GM18867 (cell line): ENCODE measurements at regions not wholly inside any gene's neighbourhood (a gene's known extent, or its start where the extent isn't known, plus 50 kb on each side); places are given as distances from the start of the nearest gene placed in this dataset.
"Not testable (repeated sequence)": the region's sequence is repeated elsewhere in the genome, so short reads cannot be mapped to it uniquely, and the experiment has no call there.

Experiments
- ATAC-seq: cut with Tn5 transposase; IDR thresholded peaks from one replicate; pipeline ENCODE4 v1.9.1; 2021; ENCODE audit warnings: mild to moderate bottlenecking, moderate library complexity; ENCODE audit not compliant: unreplicated experiment

DNA sequence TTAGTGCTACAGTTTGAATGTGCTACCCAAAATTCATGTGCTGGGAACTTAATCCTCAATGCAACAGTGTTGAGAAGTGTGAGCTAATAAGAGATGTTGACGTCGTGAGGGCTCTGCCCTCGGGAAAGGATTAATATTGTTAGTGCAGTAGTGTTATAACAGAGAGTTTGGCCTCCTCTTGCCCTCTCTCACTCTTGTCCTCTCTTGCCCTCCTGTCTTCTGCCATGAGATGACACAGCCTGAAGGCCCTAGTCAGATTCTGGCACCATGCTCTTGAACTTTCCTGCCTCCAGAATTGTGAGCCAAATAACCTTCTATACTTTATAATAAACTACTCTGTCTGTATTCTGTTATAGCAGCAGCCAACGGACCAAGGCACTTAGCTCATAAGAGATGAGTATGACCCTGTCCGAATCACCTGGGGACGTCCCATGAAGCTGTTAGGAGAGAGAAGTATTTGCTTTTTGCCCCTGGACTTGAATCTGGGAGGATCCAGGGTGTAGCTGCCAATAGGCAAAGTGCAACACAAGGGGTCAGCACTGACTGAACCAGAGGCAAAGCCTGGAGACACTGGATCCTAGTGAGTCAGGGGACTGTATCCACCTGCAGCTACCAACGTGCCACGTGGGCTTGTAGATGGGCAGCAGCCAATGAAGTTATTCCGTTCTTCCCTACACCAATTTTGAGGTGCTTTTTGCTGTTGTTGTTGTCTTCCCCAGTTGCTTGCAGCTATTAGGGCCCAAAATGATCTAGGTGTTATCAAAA lies 233.7 kb downstream of the THBS2 start:
- ATAC-seq = no peak

DNA sequence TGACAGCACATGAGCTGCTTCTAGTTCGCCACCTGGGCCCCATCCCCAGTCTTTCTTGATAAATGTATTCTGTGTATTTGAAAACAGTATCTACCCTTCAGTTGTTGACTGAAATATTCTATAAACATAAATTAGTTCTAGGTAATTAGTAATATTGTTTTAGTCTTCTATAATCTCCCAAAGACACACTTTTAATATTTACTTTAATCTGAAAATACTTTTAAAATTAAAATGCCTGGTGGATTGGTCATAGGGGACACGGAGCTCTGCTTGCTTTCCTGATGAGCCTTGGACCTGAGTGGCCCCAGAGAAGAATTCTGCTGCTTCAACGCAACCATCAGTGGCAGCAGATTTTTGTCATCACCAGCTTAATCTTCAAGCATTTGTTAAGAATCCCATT lies 234.5 kb downstream of the THBS2 start:
- ATAC-seq = no peak

DNA sequence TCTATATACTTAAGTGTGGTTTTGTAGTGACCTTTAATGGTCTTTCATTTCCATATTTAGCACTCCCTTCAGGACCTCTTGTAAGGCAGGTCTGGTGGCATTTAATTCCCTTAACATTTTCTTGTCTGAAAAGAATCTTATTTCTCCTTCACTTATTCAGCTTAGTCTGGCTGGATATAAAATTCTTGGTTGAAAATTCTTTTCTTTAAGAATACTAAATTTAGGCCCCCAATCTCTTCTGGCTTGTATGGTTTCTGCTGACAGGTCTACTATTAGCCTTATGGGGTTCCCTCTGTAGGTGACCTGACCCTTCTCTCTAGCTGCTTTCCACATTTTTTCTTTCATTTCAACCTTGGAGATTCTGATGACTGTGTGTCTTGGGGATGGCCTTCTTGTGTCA lies 236.9 kb downstream of the THBS2 start:
- ATAC-seq = no peak

DNA sequence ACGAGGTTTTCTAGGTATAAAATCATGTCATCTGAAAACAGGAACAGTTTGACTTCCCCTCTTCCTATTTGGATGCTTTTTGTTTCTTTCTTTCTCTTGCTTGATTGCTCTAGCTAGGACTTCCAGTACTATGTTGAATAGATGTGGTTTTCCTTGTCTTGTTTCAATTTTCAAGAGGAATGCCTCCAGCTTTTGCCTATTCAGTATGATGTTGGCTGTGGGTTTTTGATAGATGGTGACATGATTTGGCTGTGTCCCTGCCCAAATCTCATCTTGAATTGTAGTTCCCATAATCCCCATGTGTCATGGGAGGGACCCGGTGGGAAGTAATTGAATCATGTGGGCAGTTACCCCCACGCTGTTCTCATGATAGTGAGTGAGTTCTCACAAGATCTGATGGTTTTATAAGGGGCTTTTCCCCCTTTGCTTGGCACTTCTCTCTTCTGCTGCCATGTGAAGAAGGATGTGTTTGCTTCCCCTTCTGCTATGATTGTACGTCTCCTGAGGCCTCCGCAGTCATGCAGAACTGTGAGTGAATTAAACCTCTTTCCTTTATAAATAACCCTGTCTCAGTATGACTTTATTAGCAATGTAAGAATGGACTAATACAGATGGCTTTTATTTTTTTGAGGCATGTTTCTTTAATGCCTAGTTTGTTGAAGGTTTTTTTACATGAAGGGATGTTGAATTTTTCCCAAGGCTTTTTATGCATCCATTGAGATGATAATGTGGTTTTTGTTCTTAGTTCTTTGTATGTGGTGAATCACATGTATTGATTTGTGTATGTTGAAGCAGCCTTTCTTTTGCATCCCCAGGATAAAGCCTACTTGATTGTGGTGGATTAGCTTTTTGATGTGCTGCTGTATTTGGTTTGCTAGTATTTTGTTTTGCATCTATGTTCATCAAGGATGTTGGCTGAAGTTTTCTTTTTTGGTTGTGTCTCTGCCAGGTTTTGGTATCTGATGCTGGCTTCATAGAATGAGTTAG lies 239.1 kb downstream of the THBS2 start:
- ATAC-seq = no peak

DNA sequence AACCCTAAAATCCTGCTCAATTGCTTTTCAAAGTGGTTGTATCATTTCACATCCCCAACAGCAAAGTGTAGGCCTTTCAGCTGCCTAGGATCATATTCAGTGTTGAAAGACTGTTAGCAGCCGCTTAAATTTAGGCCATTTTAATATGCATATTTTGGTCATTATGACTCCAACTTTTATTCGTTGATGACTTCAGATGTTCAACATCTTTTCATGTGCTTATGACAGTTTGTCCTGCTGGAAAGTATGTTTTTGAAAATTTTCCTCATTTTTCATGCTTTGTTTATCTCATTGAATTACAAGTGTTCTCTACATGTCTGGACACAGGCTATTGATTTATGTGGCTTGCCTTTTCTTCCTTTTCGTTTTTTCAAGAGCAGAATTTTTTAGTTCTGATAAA lies 244.0 kb downstream of the THBS2 start:
- ATAC-seq = no peak

DNA sequence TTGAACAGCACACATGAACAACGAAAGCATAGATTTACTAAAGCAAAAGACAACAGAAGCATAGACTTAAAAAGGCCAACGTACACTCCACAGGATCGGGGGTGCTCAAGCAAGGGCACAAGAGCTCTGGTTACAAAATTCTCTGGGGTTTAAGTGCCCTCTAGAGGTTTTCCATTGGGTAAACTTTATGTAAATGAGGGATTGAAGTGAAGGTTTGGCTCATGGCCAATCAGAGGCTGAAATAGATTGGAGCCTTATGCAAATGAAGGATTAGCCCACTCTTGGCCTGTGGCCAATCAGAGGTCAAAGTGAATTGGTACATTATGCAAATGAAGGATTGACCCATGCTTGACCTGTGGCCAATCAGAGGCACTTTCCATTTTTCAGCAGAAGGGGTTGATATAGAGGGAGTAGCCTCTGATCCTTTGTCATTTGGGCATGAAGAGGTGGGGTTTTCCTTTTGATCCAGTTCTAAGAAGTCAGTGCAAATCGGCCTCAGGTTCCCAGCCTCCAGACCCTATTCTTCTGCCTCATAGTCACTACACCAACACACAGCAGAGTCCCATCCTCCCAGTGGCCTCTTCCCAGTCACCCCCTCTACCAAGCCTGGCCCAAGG lies 244.9 kb downstream of the THBS2 start:
- ATAC-seq = no peak

DNA sequence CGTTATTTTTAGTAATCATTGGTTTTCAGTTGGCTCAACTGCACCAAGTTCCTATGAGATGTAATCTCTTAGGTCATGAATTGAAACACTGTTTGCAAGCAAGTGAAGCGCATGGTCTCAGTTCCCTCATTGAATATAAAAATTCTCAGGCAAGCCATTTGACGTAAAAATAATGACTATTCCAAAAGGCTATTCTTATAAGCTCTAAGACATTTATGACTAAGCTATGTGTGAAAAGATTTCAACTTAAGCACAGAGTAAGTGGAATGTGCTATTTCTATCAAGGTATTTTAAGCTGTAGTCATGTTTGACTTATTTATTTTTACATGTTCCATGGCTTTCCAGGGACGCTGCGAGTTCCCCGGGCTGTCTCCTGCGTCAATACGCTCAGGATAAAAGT lies 248.5 kb downstream of the THBS2 start:
- no peak for ATAC-seq

DNA sequence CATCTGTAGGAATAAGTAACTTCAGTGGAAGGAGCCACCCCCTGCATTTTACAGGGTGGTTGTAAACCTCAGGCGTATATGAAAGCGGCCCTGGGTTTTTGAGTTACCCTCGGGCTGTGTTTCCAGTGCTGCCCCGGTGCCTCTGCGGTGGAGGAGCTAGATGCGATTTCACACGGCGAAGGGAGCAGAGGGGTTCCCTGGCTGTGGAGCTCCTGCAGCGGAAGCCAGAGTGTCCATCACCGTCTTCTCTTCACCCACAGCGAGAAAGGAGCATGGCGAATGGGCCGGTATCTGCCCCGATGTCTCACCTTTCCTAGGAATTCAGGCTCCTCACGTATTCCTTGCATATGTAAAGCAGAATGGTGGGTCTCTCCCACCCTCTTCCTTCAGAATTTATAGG lies 253.6 kb downstream of the THBS2 start:
- ATAC-seq = no peak

DNA sequence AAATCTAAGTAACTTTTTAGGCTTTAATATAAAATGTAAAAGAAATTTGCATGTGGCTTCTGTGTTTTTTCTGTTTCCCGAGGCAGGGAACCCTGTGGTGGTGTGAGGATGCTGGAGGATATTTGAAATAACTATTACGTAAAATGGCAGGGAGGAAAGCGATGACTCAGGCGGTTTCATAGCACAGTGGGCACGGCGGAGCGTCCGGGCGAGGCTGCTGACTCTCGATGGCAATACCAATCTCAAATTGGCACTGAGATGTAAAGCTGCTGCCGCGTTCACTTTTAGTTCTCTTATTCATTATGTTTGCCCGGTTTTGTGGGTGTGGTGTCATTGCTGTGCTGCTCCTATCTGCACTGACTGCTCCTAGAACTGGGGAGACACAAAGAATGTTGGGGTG lies 254.3 kb downstream of the THBS2 start:
- ATAC-seq = no peak

DNA sequence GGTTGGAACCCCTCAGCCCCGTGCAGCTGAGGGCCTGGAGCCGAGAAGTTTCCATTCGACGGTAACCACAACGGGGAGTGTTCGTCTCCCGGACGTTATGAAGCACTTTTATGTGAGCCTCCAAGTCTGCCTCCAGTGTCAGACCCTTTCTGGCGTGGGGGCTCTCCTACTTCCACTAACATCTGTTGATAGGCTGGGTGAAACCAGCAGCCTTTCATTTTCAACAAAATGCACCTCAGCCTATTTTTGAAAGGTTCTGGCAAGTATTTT lies 257.4 kb downstream of the THBS2 start:
- ATAC-seq = no peak

DNA sequence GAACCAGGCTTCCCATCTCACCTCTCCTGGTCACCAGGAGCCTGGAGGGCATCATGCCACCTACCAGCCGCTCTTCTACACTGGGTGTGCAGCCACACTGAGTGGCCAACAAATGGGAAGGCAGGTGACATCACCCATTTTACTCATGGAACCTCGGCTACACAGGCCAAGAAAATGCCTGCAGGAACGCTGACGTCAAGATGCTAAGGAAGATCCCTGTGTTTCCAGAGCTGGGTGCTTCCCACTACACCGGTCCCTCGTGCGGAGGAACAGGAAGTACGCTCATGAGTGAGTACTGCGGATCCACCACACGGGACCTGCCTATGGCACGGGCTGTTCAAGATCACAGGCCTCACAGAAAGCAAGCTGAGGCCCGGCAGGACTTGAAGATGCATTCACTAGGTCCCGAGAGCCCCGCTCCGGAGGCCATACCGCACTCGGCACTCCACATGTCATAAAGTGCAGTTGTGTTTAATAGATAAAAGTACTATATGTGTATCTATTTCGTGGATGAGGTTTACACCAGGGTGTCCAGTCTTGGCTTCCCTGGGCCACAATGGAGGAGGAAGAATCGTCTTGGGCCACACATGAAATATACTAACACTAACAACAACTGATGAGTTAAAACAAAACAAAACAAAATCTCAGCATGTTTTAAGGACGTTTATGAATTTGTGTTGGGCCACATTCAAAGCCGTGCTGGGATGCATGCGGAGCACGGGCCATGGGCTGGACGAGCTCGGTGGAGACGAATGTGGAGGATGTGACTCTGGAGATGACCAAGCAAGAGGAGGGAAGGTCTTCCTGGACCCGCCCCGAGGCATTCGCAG lies 257.9 kb downstream of the THBS2 start:
- no peak for ATAC-seq

DNA sequence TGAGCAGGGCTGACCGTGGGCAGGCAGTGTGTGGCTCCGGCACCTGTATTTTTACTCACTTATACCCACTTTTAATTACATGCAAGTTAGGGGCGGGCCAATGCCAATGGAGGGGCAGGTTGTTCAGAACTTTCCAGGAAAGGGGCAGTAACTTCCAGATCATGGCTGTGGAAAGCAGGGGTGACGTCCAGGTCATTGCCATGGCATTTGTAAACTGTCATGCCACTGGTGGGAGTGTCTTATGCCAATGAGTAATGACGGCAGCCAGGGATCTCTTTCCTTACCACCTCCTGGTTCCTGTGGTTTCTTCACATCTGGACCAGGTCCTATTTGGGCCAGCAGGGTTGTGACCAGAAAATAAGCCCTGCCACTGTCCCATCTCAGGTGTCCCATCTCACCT lies 258.7 kb downstream of the THBS2 start:
- no peak for ATAC-seq

DNA sequence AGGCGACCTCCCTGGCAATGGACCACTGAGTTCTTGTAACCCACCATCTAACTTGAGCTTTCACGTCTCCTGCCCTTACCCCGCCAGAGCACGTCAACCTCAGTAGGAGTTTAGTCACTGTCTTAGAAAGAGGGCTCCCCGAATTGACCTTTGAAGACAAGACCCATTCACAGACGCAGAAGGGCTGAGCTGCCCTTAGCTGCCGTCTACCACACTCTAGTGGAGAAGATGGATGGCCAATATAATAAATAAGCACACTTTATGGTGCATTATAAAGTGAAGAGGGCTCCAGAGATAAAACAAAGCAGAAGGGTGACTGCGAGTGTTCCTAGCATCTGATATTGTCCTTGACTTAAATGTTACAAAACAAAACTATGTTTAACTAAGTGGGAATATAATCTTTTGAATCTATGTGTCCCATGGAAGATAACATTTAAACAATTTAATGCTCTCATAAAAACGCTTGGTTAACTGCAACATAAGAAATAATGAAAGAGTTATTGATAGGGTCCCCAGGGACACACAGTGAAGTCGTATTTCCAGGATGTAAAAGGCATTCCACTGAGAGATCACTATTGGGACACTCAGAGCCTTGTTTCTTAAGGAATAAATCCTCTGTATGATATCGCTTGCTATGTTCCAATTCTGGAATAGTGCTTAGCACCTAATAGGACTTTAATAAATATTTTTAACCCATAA lies 261.1 kb downstream of the THBS2 start:
- ATAC-seq = no peak

DNA sequence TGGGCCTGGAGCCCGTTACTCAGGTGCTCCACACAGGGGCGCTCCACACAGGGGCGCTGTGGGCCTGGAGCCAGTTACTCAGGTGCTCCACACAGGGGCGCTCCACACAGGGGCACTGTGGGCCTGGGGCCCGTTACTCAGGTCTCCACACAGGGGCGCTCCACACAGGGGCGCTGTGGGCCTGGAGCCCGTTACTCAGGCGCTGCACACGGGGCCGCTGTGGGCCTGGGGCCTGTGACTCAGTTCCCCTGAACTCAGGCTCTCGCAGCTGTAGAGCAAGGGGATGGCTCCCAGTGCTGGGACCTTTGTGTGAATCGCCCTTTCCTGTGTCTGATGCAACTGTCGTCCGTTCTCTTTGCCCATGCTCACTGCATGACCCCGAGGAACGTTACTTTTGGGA lies 262.0 kb downstream of the THBS2 start:
- not testable (repeated sequence) for ATAC-seq

DNA sequence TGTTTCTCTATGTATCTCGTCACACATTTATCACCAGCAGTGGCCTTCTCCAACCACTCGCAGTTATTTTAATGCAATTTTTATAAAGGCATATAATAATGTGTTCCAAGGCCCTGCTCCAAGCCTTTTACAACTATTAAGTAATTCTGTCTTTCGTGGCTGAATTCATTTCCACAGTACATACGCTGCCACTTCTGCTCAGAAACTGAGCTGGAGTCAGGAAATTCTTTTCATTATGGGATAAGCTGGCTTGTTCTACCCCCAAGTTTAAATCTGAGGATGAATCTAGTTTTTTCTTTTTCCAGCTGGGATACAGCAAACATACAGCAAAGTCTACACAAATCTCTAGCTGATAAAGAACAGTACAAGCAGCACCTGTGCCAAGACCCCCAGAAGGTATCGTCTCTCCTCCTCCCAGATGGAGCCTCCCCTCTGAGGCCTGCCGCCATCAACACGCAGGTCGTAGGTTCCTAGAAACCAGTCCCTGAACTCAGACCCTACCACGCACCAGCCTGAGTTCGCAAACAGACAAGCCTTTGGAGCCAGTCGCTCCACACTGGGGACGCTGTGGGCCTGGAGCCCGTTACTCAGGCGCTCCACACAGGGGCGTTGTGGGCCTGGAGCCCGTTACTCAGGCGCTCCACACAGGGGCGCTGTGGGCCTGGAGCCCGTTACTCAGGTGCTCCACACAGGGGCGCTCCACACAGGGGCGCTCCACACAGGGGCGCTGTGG lies 263.5 kb downstream of the THBS2 start:
- ATAC-seq = no peak

DNA sequence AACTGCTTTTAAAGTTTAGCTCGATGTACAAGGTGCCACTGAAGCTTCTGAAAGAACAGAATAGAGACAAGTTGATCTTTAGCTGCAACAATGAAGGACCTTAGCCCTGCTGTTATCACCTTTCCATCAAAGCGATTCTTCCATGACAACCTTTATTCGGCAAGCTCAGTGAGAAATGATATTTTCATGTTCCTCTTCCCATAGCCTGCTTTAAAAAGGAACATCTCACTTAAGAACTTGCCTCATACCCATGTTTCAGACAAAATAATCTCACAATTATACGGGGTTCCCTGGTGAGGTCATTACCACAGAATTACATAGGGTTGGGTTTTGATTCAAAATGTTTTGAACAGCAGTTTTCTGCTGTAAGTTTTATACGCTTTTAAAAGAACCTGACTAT lies 264.2 kb downstream of the THBS2 start:
- ATAC-seq = no peak

DNA sequence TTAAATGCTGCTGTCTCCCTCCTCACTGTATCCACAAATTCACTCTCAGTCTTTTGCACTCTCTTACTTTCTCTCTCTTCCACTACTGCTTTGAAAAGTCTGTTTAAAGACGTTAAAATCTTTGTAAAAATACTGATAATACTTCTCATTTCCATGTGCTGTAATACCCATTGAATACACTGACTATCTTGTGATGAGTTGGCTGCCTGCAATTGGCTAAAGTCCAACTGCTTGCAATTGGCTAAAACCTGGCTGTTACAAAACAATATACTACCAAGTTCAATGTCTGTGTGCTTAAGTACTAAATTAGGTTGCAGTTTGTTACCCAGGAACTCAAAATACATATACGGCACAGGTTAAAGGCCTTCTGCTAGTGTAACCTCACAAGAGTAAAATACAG lies 264.8 kb downstream of the THBS2 start:
- no peak for ATAC-seq

DNA sequence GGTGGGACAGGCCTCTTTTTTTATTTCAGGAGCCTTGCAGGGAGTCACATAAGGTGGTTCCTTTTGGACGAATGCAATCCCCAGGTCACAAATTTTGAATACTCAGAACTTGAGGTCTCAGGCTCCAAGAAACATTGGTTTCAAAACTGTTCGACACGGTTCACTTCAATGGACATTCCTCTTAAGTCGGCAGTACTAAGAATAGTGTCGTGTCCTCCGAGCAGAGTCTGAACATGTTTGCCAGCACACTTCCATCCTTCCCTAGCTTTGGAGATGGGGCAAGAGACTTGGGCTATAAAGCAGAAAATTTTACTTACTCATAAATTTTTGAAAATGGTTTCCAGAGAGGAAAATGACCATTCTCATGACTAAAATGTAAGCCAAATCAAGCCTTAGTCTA lies 265.4 kb downstream of the THBS2 start:
- no peak for ATAC-seq

DNA sequence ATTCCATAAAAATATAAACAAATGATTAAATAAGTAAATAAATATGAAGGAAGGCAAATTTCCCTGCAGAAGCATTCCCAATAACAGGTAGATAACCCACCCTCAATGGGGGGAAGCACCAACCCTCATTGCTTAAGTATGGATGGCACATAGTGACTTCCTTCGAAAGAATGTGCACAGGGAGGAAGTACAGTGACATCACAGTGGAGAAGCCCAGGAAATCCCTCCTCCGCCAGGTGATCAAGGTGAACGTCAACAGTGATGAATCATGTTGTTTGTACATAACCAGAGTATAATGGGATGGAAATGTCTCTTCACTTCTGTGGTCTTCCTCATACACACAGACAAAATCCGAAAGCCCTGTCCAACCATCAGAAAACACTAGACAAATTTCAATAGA lies 267.9 kb downstream of the THBS2 start:
- no peak for ATAC-seq

DNA sequence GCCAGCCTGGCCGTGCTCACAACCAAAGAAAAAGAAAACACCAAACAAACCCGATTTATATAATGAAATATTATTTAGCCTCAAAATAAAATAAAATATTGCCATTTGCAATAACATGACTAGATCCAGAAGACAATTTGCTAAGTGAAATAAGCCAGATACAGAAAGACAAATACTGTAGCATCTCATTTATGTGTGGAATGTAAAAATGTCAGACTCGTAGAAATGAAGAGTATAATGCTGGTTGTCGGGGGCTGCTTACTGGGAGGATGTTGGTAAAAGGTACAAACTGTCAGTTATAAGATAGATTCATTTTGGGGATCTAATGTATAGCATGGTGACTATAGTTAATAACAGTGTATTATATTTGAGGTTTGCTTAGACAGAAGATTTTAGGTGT lies 269.7 kb downstream of the THBS2 start:
- no peak for ATAC-seq
